BJ (cell line): ENCODE measurements at regions not wholly inside any gene's neighbourhood (a gene's known extent, or its start where the extent isn't known, plus 50 kb on each side); places are given as distances from the start of the nearest gene placed in this dataset.
"Not testable (repeated sequence)": the region's sequence is repeated elsewhere in the genome, so short reads cannot be mapped to it uniquely, and the experiment has no call there.

Experiments used
- CTCF ChIA-PET: fragments of 350-600 bp; formaldehyde crosslinking; extraction: SDS; loops from one replicate; lab custom pipeline; 2021; ENCODE audit warnings: antibody characterized with exemption, inconsistent platforms; lab: Yijun Ruan, JAX
- POLR2A ChIA-PET: fragments of 300-600 bp; sonication (Branson Sonifier 250); formaldehyde crosslinking; extraction: SDS; loops from one replicate; lab custom pipeline; 2021; ENCODE audit warnings: antibody characterized with exemption; lab: Charles Lee
- DNase-seq: peaks from one replicate; pipeline ENCODE4 v3.0.0-alpha.2; 2011; ENCODE audit warnings: low read depth
- H3K27me3 ChIP-seq: 2 replicates; pipeline ENCODE4 v1.6.0; 2011; ENCODE audit warnings: low read length; ENCODE audit not compliant: control insufficient read depth, insufficient read depth
- H3K36me3 ChIP-seq: 2 replicates; pipeline ENCODE4 v1.5.1; 2011; ENCODE audit warnings: low read length; ENCODE audit not compliant: control insufficient read depth, insufficient read depth
- H3K4me3 ChIP-seq: 2 replicates; pipeline ENCODE4 v1.5.1; 2011; ENCODE audit warnings: low read depth, mild to moderate bottlenecking, control low read depth, low read length
- CTCF ChIP-seq: IDR thresholded peaks from 2 replicates; pipeline ENCODE4 v1.5.1; 2011; ENCODE audit warnings: low read depth, mild to moderate bottlenecking, control low read depth, inconsistent platforms, low read length, moderate library complexity; ENCODE audit not compliant: insufficient read depth

- POLR2A ChIA-PET, result no interaction called here
- CTCF ChIA-PET, result no interaction called here
- Histone ChIP-seq H3K27me3 (no peaks in the 10 kb centered on the region), H3K4me3 (no peak overlapping the region), H3K36me3 (no peaks in the 10 kb centered on the region)
- TF ChIP-seq CTCF, result no peak
- no peak for DNase-seq
Observed at GRCh38 chr5:85395526-85395925, 1010.8 kb upstream of the EDIL3 start.

DNA sequence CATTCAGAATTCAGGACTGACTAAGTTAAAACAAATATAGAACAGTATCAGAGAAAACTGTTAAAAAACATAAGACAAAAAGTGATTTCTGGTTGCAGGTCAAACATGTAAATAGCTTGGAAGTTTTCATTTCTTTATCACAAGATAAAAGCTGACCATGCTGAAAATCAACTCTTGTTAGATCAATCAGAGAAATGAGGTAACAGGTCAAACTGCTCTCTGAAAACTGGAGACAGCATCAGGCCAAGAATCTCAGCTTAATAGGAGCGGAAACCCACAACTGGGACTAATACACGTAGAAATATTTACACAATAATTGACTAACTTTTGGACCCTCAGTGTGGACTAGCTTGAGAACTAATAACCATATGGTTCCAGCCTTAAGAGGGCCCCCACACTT lies 1012.8 kb upstream of the EDIL3 start:
- DNase-seq, result no peak
- Histone ChIP-seq H3K4me3 (no peak overlapping the region), H3K27me3 (no peaks in the 10 kb centered on the region), H3K36me3 (no peaks in the 10 kb centered on the region)
- TF ChIP-seq CTCF, result no peak
- ChIA-PET CTCF (no interaction called here), POLR2A (no interaction called here)

DNA sequence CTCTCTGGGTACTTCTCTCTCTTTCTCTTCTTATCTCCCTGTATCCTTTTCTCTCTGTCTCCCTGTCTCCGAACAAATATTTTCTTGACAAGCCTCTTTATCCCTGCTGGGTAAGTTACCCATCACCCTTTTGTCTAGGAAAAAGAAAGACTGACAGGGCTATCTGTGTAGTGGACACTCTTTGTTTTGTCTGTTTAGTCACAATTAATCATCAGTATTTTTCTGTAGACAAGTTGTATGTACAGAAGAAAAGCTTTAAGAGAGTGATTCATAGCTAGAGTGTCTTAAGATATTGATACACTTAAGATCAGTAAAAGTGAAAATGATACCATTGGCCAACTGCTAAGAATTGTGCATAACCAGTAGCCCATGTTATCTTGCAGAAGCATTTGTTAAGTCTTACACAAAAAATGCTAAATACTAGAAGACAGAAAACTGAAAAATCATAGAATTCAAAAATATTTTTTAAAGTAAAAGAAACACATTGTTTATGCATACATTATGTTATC lies 1043.8 kb upstream of the EDIL3 start:
- TF ChIP-seq CTCF, result no peak
- no peaks in the 10 kb centered on the region for H3K36me3 ChIP-seq
- DNase-seq, result no peak
- ChIA-PET POLR2A (no interaction called here), CTCF (no interaction called here)
- no peak overlapping the region for H3K4me3 ChIP-seq
- no peaks in the 10 kb centered on the region for H3K27me3 ChIP-seq

- CTCF ChIA-PET, result interaction anchor here (1.2 kb wide), 1 partner anchor 15 kb away, joined by 3 read pairs; no protein-coding TSS in a partner anchor
- H3K4me3 ChIP-seq, H3K27me3 ChIP-seq, H3K36me3 ChIP-seq, POLR2A ChIA-PET, DNase-seq: not testable (repeated sequence)
Observed at GRCh38 chr5:85431726-85432125, 1047.0 kb upstream of the EDIL3 start.

DNA sequence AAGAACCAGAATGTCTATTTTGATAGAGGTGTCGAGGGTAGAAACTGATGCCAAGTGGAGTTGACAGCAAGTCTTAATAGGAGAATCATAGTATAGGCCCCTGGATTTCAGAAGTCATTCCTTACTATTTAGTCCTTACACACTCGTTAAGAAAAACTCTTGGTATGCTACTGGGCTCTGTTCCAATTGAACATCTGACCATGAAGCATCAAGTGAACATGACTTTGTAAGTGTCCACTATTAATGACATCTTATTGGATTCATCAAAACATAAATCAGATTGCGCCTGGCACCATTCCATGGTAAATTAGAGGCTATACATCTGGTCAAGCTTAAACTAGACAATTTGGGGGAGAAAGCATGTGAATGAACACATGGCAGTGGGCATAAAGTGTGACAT lies 1056.5 kb upstream of the EDIL3 start:
- H3K27me3 ChIP-seq, result no peaks in the 10 kb centered on the region
- H3K4me3 ChIP-seq, result no peak overlapping the region
- DNase-seq, result no peak
- no peak for TF ChIP-seq CTCF
- ChIA-PET CTCF (no interaction called here), POLR2A (no interaction called here)
- no peaks in the 10 kb centered on the region for H3K36me3 ChIP-seq

- Histone ChIP-seq H3K36me3 (no peaks in the 10 kb centered on the region), H3K27me3 (no peaks in the 10 kb centered on the region), H3K4me3 (no peak overlapping the region)
- no peak for TF ChIP-seq CTCF
- DNase-seq, result no peak
- ChIA-PET CTCF (no interaction called here), POLR2A (no interaction called here)
Observed at GRCh38 chr5:85441853-85442252, 1057.2 kb upstream of the EDIL3 start.
